Left lung (tissue), 4 donors: ENCODE measurements at regions not wholly inside any gene's neighbourhood (a gene's known extent, or its start where the extent isn't known, plus 50 kb on each side); places are given as distances from the start of the nearest gene placed in this dataset.
A peak's percentile ranks its signal among the peaks of the same experiment; 100 is the strongest.

Experiments used
- ATAC-seq: fragments of 200-7000 bp; cut with Tn5 transposase; one replicate; pipeline ENCODE4 v1.9.1; 2020; ENCODE audit warnings: moderate library complexity
- DNase-seq, 4 donors: peaks; one replicate each; pipeline ENCODE4 v3.0.0-alpha.2; 2013 to 2020
- H3K27ac ChIP-seq, 2 donors: fragments of 200-600 bp; sonication (generic) in 1 of 2; one replicate each; pipeline versions ENCODE4 v1.5.0 to v1.8.0; 2020 to 2021
- H3K27me3 ChIP-seq, 2 donors: fragments of 200-600 bp; sonication (generic) in 1 of 2; one replicate each; pipeline versions ENCODE4 v1.5.0 to v1.8.0; 2020 to 2021
- H3K36me3 ChIP-seq, 2 donors: fragments of 200-600 bp; sonication (generic) in 1 of 2; one replicate each; pipeline versions ENCODE4 v1.5.0 to v1.8.0; 2020 to 2021
- H3K4me1 ChIP-seq, 2 donors: fragments of 200-600 bp; one replicate each; pipeline ENCODE4 v1.8.0; 2021
- H3K4me3 ChIP-seq, 2 donors: fragments of 200-600 bp; sonication (generic) in 1 of 2; one replicate each; pipeline versions ENCODE4 v1.5.0 to v1.8.0; 2020 to 2021; ENCODE audit warnings: mild to moderate bottlenecking in 1 of 2
- H3K9me3 ChIP-seq, 2 donors: fragments of 200-600 bp; sonication (generic) in 1 of 2; one replicate each; pipeline versions ENCODE4 v1.5.0 to v1.8.0; 2020 to 2021
- intact Hi-C, 2 donors: fragments of 100-400 bp; cut with DNase I; formaldehyde crosslinking; loops; one replicate each; pipeline versions ENCODE4 v1.11.2 to v1.14.2; 2022
- TF ChIP-seq, protein P1 (sequence below), 2 donors: fragments of 200-600 bp; sonication (generic) in 1 of 2; IDR thresholded peaks; one replicate each; pipeline versions ENCODE4 v1.5.0 to v1.8.0; 2021; ENCODE audit warnings: antibody characterized with exemption in 2 of 2
- donor health status: DM: no; HTN: yes; CAD: no.
- donor health status: DM: no; HTN: no; CAD: no.

DNA sequence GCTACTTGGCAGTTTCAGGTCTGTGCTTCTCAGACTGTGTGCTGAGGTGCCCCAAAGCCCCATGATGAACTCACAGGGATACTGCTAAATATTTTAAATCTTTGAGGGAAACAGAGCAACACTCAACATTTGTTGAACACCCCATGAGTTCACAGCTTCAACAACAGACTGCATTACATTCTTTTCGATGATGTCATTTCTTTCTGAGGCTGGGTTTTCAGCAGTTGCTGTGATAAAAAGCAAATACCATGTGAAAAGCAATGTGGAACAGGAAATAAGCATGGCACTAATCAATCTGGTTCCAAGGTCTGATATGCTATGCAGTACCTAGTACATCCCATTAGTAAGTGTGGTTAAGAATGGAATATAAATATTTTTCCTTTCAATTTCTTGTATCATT lies 82.7 kb downstream of the RPL27A start:
- Histone ChIP-seq H3K36me3 (no peaks in the 10 kb centered on the region), H3K27ac (peak overlapping the region in 1 of 2 donors; percentile 18), H3K27me3 (no peaks in the 10 kb centered on the region), H3K9me3 (no peaks in the 10 kb centered on the region), H3K4me3 (no peak overlapping the region), H3K4me1 (peaks cover 20 to 22% of the 10 kb centered on the region in 2 donors)
- intact Hi-C loops: no loop called here
- DNase-seq (no peak), ATAC-seq (no peak)
- TF ChIP-seq, protein P1, sequence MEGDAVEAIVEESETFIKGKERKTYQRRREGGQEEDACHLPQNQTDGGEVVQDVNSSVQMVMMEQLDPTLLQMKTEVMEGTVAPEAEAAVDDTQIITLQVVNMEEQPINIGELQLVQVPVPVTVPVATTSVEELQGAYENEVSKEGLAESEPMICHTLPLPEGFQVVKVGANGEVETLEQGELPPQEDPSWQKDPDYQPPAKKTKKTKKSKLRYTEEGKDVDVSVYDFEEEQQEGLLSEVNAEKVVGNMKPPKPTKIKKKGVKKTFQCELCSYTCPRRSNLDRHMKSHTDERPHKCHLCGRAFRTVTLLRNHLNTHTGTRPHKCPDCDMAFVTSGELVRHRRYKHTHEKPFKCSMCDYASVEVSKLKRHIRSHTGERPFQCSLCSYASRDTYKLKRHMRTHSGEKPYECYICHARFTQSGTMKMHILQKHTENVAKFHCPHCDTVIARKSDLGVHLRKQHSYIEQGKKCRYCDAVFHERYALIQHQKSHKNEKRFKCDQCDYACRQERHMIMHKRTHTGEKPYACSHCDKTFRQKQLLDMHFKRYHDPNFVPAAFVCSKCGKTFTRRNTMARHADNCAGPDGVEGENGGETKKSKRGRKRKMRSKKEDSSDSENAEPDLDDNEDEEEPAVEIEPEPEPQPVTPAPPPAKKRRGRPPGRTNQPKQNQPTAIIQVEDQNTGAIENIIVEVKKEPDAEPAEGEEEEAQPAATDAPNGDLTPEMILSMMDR (IDR thresholded peaks at IDR 0.05): no peak

DNA sequence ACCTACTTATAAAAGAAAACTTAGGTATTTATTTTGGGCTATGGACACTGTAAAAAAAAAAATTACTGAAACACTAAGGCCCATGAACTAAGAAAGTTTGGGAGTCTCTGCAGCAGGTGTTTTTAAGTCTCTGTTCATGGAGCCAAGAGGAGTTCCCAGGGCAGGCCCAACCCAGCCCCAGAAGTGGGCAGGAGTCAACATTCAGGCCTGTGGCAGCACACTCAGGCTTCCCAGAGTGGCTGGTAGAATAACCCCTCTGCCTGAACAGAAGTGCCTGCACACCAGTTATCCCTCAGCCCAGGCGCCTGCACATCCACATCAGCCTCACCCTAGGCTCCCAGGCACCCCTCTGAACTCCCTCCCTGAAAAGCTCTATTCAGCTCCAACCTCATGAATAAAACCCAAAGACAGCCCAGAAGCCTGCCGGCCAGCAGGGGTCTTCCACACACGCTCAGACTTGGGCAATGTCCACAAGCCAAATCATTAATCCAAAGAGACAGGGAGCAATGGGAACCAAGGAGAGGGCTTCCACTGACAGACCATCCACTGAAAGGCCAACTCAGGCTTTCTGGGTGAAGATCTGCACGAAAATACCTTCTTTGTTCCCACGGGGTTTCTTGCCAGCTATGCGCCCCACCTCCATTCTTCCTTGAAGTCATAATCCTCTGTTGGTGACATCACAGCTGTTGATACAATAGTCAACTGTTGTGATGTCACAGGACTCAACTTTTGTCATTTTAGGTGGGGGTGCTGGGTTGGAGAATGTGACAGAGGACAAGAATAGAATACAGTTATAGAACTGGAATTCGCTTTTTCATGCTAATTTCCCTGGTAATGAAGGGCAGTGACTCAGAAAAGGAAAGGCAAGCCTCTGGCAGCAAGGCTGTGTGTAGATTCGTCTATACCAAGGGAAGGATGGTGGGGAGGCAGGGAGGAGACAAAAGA lies 83.7 kb downstream of the RPL27A start:
- TF ChIP-seq, protein P1 (IDR thresholded peaks at IDR 0.05): no peak
- Histone ChIP-seq H3K27me3 (no peaks in the 10 kb centered on the region), H3K4me3 (no peak overlapping the region), H3K9me3 (no peaks in the 10 kb centered on the region), H3K27ac (peak overlapping the region; percentile 18 to 57), H3K4me1 (peaks cover 12 to 16% of the 10 kb centered on the region in 2 donors), H3K36me3 (no peaks in the 10 kb centered on the region)
- DNase-seq: peak in 1 of 4 donors; percentile 41
- peak; percentile 60 for ATAC-seq
- intact Hi-C loops: no loop called here

DNA sequence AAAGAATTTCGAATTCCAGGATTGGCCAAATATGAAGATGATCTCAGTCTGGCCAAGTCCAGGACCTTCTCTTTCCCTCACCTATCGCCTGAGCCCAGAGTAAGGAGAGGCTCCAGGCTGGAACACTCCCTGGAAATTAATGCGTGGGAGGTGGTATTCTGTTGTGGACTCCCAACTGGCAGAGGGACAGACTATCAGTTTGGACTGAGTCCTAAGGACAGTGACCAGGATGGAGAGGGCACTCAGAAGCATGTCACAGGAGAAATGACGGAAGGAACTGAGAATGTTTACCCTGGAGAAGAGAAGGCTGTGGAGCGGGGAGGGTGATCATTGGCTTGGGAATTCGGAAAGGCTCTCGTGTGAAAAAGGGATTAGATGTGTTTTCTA lies 84.4 kb downstream of the RPL27A start:
- H3K4me3 ChIP-seq: no peak overlapping the region
- H3K36me3 ChIP-seq: no peaks in the 10 kb centered on the region
- TF ChIP-seq, protein P1 (IDR thresholded peaks at IDR 0.05): no peak
- peaks cover 9 to 14% of the 10 kb centered on the region in 2 donors for H3K4me1 ChIP-seq
- intact Hi-C loops: no loop called here
- no peaks in the 10 kb centered on the region for H3K27me3 ChIP-seq
- no peak for ATAC-seq
- H3K27ac ChIP-seq: peak overlapping the region in 1 of 2 donors; percentile 57
- H3K9me3 ChIP-seq: no peaks in the 10 kb centered on the region
- DNase-seq: no peak

DNA sequence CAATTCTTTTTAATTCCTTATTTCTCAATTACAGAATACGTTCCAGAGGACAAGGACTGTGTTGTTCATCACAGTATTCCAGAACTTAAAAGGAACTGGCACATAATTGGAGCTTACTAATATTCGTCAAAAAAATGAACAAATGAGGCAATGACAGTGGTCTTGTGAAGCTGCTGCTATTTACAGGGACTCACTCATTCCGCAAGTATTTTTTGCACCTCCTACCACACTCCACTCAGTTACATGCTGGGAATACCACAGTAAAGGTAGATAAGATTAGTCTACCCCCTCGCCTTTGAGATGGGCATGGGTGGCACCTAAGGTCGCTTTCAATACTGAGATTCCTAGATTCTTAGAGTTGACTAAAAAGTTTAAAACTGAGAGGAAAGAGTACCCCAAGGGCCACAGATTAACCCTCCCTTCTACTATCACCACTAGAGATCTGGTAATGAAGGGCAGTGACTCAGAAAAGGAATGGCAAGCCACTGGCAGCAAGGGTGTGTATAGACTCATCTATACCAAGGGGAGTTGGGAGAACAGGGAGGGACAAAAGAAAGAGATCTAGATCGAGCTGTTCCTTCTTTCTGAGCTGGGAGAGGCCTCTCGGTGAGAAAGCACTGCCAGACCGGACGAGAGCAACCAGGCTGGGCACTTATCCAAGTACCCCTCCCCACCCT lies 85.0 kb downstream of the RPL27A start:
- no peak for ATAC-seq
- Histone ChIP-seq H3K9me3 (no peaks in the 10 kb centered on the region), H3K27me3 (no peaks in the 10 kb centered on the region), H3K4me3 (no peak overlapping the region), H3K36me3 (no peaks in the 10 kb centered on the region), H3K27ac (peak overlapping the region; percentile 8 to 57), H3K4me1 (peaks cover 9 to 14% of the 10 kb centered on the region in 2 donors)
- TF ChIP-seq, protein P1 (IDR thresholded peaks at IDR 0.05): no peak
- intact Hi-C loops: no loop called here
- no peak for DNase-seq
